ENCODE measurements at regions not wholly inside any gene's neighbourhood (a gene's known extent, or its start where the extent isn't known, plus 50 kb on each side); places are given as distances from the start of the nearest gene placed in this dataset.
"Not testable (repeated sequence)": the region's sequence is repeated elsewhere in the genome, so short reads cannot be mapped to it uniquely, and the experiment has no call there.

GRCh38 chr7:45295222-45295621 lies 137.6 kb downstream of the RAMP3 start:
- ChIA-PET CTCF (no interaction called here), POLR2A (no interaction called here)
- TF ChIP-seq CTCF (IDR thresholded peaks at IDR 0.05; ENCODE audit: control extremely low read depth, extremely low read depth, low read depth, missing control alignments) = no peak
- DNase-seq (ENCODE audit: extremely low spot score) = no peak

- no peak for TF ChIP-seq CTCF (IDR thresholded peaks at IDR 0.05; ENCODE audit: control extremely low read depth, extremely low read depth, low read depth, missing control alignments)
- CTCF ChIA-PET = interaction anchor here (1.0 to 2.0 kb wide), 5 partner anchors 9 to 37 kb away, joined by 3 to 9 read pairs (median 4); no protein-coding TSS in a partner anchor
- POLR2A ChIA-PET = interaction anchor here (0.7 kb wide), 1 partner anchor 534 kb away, joined by 4 read pairs; no protein-coding TSS in a partner anchor
- DNase-seq (ENCODE audit: extremely low spot score) = no peak
Observed at GRCh38 chr7:45296748-45297147, 139.2 kb downstream of the RAMP3 start.

- TF ChIP-seq CTCF (IDR thresholded peaks at IDR 0.05; ENCODE audit: control extremely low read depth, extremely low read depth, low read depth, missing control alignments) = no peak
- ChIA-PET POLR2A (no interaction called here), CTCF (interaction anchor here (0.9 to 1.4 kb wide), 2 partner anchors 8 to 10 kb away, joined by 3 to 4 read pairs; no protein-coding TSS in a partner anchor)
- DNase-seq (ENCODE audit: extremely low spot score) = no peak
Observed at GRCh38 chr7:45306752-45307305, 149.2 kb downstream of the RAMP3 start.

GRCh38 chr7:45311597-45311996 lies 154.0 kb downstream of the RAMP3 start:
- TF ChIP-seq CTCF (IDR thresholded peaks at IDR 0.05; ENCODE audit: control extremely low read depth, extremely low read depth, low read depth, missing control alignments) = no peak
- CTCF ChIA-PET = no interaction called here
- POLR2A ChIA-PET = no interaction called here

GRCh38 chr7:45315512-45315911 lies 157.9 kb downstream of the RAMP3 start:
- CTCF ChIA-PET = interaction anchor here (1.6 kb wide), 1 partner anchor 9 kb away, joined by 4 read pairs; no protein-coding TSS in a partner anchor
- DNase-seq (ENCODE audit: extremely low spot score); POLR2A ChIA-PET: not testable (repeated sequence)

More at GRCh38 chr7:45311597-45311996, 154.0 kb downstream of the RAMP3 start:
- DNase-seq (ENCODE audit: extremely low spot score) = no peak

GRCh38 chr7:45324683-45325237 lies 167.2 kb downstream of the RAMP3 start:
- no peak for DNase-seq (ENCODE audit: extremely low spot score)
- TF ChIP-seq CTCF (IDR thresholded peaks at IDR 0.05; ENCODE audit: control extremely low read depth, extremely low read depth, low read depth, missing control alignments) = no peak
- ChIA-PET CTCF (no interaction called here), POLR2A (no interaction called here)

GRCh38 chr7:45325378-45325777 lies 167.8 kb downstream of the RAMP3 start:
- TF ChIP-seq CTCF (IDR thresholded peaks at IDR 0.05; ENCODE audit: control extremely low read depth, extremely low read depth, low read depth, missing control alignments) = no peak
- POLR2A ChIA-PET = no interaction called here
- CTCF ChIA-PET = no interaction called here
- no peak for DNase-seq (ENCODE audit: extremely low spot score)

All from GM10248 (cell line).